ENCODE measurements at regions not wholly inside any gene's neighbourhood (a gene's known extent, or its start where the extent isn't known, plus 50 kb on each side); places are given as distances from the start of the nearest gene placed in this dataset.

- no peak for DNase-seq (ENCODE audit: low read depth)
- no peak overlapping the region for H3K4me3 ChIP-seq (replicated peaks; ENCODE audit: low read depth, low read length)
- no peak for TF ChIP-seq CTCF (IDR thresholded peaks at IDR 0.05; ENCODE audit: low read length, missing control alignments)
These were observed 505.8 kb upstream of the STEAP1 start for GRCh38 chr7:89648509-89648908.

- no peak for DNase-seq (ENCODE audit: low read depth)
- no peak overlapping the region for H3K4me3 ChIP-seq (replicated peaks; ENCODE audit: low read depth, low read length)
- no peak for TF ChIP-seq CTCF (IDR thresholded peaks at IDR 0.05; ENCODE audit: low read length, missing control alignments)
These were observed 498.3 kb upstream of the STEAP1 start for GRCh38 chr7:89655946-89656345.

GRCh38 chr7:89661876-89662275, 492.4 kb upstream of the STEAP1 start:
- no peak for TF ChIP-seq CTCF (IDR thresholded peaks at IDR 0.05; ENCODE audit: low read length, missing control alignments)

GRCh38 chr7:89666136-89666835, 488.0 kb upstream of the STEAP1 start:
- no peak for DNase-seq (ENCODE audit: low read depth)
- no peak overlapping the region for H3K4me3 ChIP-seq (replicated peaks; ENCODE audit: low read depth, low read length)
- no peak for TF ChIP-seq CTCF (IDR thresholded peaks at IDR 0.05; ENCODE audit: low read length, missing control alignments)

More at GRCh38 chr7:89661876-89662275, 492.4 kb upstream of the STEAP1 start:
- H3K4me3 ChIP-seq (replicated peaks; ENCODE audit: low read depth, low read length): no peak overlapping the region
- no peak for DNase-seq (ENCODE audit: low read depth)

GRCh38 chr7:89680161-89680560, 474.1 kb upstream of the STEAP1 start:
- no peak for TF ChIP-seq CTCF (IDR thresholded peaks at IDR 0.05; ENCODE audit: low read length, missing control alignments)
- H3K4me3 ChIP-seq (replicated peaks; ENCODE audit: low read depth, low read length): no peak overlapping the region
- no peak for DNase-seq (ENCODE audit: low read depth)

- TF ChIP-seq CTCF (IDR thresholded peaks at IDR 0.05; ENCODE audit: low read length, missing control alignments): no peak
- H3K4me3 ChIP-seq (replicated peaks; ENCODE audit: low read depth, low read length): no peak overlapping the region
- DNase-seq (ENCODE audit: low read depth): no peak
These were observed 472.8 kb upstream of the STEAP1 start for GRCh38 chr7:89681448-89681847.

- TF ChIP-seq CTCF (IDR thresholded peaks at IDR 0.05; ENCODE audit: low read length, missing control alignments): no peak
- no peak overlapping the region for H3K4me3 ChIP-seq (replicated peaks; ENCODE audit: low read depth, low read length)
- DNase-seq (ENCODE audit: low read depth): no peak
These were observed 469.0 kb upstream of the STEAP1 start for GRCh38 chr7:89685287-89685686.

All from fibroblast of pulmonary artery (primary cell).